ENCODE measurements at regions not wholly inside any gene's neighbourhood (a gene's known extent, or its start where the extent isn't known, plus 50 kb on each side); places are given as distances from the start of the nearest gene placed in this dataset.
"Not testable (repeated sequence)": the region's sequence is repeated elsewhere in the genome, so short reads cannot be mapped to it uniquely, and the experiment has no call there.

GRCh38 chr3:130569461-130570365 is 52.7 kb downstream of the COL6A6 start:
- no peak for DNase-seq

GRCh38 chr3:130572769-130573168 is 55.8 kb downstream of the COL6A6 start:
- no peak for DNase-seq

GRCh38 chr3:130576375-130577266 is 59.6 kb downstream of the COL6A6 start:
- no peak for DNase-seq

GRCh38 chr3:130582457-130583153 is 65.6 kb downstream of the COL6A6 start:
- DNase-seq: no peak

GRCh38 chr3:130594749-130595148 is 77.8 kb downstream of the COL6A6 start:
- DNase-seq: not testable (repeated sequence)

- no peak for DNase-seq
Observed at GRCh38 chr3:130596484-130596883, 79.5 kb downstream of the COL6A6 start.

GRCh38 chr3:130601442-130601971 is 84.5 kb downstream of the COL6A6 start:
- no peak for DNase-seq

- peak; percentile 27 for DNase-seq
Observed at GRCh38 chr3:130604806-130605205, 87.8 kb downstream of the COL6A6 start.

- no peak for DNase-seq
Observed at GRCh38 chr3:130606336-130606735, 89.4 kb downstream of the COL6A6 start.

GRCh38 chr3:130607553-130608154 is 90.7 kb downstream of the COL6A6 start:
- no peak for DNase-seq

GRCh38 chr3:130609166-130609979 is 92.4 kb downstream of the COL6A6 start:
- DNase-seq: no peak

GRCh38 chr3:130619196-130619595 is 102.2 kb downstream of the COL6A6 start:
- DNase-seq: no peak

- no peak for DNase-seq
Observed at GRCh38 chr3:130621824-130622223, 104.8 kb downstream of the COL6A6 start.

- no peak for DNase-seq
Observed at GRCh38 chr3:130626049-130626448, 109.1 kb downstream of the COL6A6 start.

- DNase-seq: no peak
Observed at GRCh38 chr3:130627143-130627855, 110.3 kb downstream of the COL6A6 start.

GRCh38 chr3:130627882-130628281 is 110.9 kb downstream of the COL6A6 start:
- no peak for DNase-seq

Data from hematopoietic multipotent progenitor cell treated with erythropoietin and hydrocortisone succinate and interleukin-3 and kit ligand, for 6 days (in vitro differentiated cells).